ENCODE measurements at regions not wholly inside any gene's neighbourhood (a gene's known extent, or its start where the extent isn't known, plus 50 kb on each side); places are given as distances from the start of the nearest gene placed in this dataset.

DNA sequence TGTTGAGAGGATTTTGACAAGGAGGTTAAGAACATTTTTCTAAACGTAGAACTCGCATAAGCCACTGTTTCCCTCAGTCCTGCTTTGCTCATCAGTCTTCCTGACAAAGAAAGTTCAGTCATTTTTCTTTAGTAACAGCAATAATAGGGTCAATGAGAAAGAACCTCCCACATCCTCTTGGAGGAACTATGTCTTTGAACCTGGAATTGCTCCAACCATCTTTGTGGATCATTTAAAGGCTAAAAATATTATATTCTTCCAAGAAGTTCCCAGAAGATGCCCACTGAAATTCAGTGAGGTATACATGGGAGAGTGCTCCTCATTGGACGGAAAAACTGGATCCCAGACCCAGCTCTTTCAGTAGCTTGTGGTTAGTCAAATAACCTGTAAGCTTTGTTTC lies 282.8 kb upstream of the FAR2 start:
- H2AFZ ChIP-seq (ENCODE audit: low read length): no peak overlapping the region
- no peak overlapping the region for H3K27ac ChIP-seq (ENCODE audit: low read depth, low read length, poor library complexity, severe bottlenecking)
- no peak overlapping the region for H3K4me3 ChIP-seq (ENCODE audit: low read depth, low read length, poor library complexity, severe bottlenecking)
- no peaks in the 10 kb centered on the region for H3K9me3 ChIP-seq (ENCODE audit: low read length)
- no peak overlapping the region for H3K4me2 ChIP-seq (ENCODE audit: low read length)
- H3K4me1 ChIP-seq (ENCODE audit: insufficient read depth, low read length, severe bottlenecking): no peaks in the 10 kb centered on the region
- no peaks in the 10 kb centered on the region for H3K36me3 ChIP-seq (ENCODE audit: insufficient read depth, low read length)
- H3K9me2 ChIP-seq (ENCODE audit: low read depth, low read length): no peaks in the 10 kb centered on the region
- no peak for TF ChIP-seq EZH2 (IDR thresholded peaks at IDR 0.05; ENCODE audit: borderline replicate concordance, low read length)
- TF ChIP-seq, protein P1, sequence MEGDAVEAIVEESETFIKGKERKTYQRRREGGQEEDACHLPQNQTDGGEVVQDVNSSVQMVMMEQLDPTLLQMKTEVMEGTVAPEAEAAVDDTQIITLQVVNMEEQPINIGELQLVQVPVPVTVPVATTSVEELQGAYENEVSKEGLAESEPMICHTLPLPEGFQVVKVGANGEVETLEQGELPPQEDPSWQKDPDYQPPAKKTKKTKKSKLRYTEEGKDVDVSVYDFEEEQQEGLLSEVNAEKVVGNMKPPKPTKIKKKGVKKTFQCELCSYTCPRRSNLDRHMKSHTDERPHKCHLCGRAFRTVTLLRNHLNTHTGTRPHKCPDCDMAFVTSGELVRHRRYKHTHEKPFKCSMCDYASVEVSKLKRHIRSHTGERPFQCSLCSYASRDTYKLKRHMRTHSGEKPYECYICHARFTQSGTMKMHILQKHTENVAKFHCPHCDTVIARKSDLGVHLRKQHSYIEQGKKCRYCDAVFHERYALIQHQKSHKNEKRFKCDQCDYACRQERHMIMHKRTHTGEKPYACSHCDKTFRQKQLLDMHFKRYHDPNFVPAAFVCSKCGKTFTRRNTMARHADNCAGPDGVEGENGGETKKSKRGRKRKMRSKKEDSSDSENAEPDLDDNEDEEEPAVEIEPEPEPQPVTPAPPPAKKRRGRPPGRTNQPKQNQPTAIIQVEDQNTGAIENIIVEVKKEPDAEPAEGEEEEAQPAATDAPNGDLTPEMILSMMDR (IDR thresholded peaks at IDR 0.05; ENCODE audit: low read length): no peak
- H3F3A ChIP-seq (ENCODE audit: insufficient read depth, low read length): no peaks in the 10 kb centered on the region
- no peaks in the 10 kb centered on the region for H3K79me2 ChIP-seq (ENCODE audit: insufficient read depth, low read length)
- no peaks in the 10 kb centered on the region for H4K20me1 ChIP-seq (ENCODE audit: insufficient read depth, low read length)
- no peak overlapping the region for H3K9ac ChIP-seq (ENCODE audit: low read length)
- no peaks in the 10 kb centered on the region for H3K27me3 ChIP-seq (ENCODE audit: insufficient read depth, low read length)

DNA sequence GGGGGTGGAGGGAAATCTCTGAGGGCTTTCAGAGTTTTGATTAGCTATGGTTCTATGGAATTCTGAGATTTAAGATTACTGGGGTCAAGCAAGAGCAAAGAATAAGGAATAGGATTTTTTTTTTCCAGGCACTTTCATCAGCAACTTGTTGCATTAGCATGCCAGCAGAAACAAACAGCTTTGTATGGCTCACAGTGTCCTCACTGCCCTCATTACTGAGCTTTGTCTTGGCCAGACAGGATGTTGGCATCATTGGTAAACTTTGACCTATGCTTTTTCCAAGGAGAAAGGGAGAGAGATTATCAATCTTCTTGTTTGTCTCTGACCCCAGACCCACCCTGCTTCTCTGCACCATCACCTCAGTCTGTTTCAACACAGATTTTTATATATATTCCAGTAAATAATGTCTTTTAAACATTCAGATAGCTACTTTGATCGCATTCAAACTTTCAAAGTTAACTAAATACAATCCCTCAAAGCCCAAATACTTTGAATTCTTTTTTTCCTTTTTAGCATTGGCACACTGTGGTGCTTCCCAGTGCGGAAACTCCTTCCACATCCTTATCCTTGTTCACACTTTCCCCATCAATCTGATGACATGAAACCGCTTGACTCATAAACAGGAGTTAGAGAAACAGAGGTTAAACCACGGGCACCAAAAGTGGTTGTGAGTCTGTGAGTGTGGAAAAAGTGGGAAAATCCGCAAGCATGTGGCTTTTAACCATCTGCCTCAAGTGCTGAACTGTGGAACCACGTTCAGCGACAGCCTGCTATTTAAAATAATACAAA lies 282.2 kb upstream of the FAR2 start:
- Histone ChIP-seq H3K4me2 (ENCODE audit: low read length) (no peak overlapping the region), H3K79me2 (ENCODE audit: insufficient read depth, low read length) (no peaks in the 10 kb centered on the region), H3K4me1 (ENCODE audit: insufficient read depth, low read length, severe bottlenecking) (no peaks in the 10 kb centered on the region), H2AFZ (ENCODE audit: low read length) (no peak overlapping the region), H3K27me3 (ENCODE audit: insufficient read depth, low read length) (no peaks in the 10 kb centered on the region), H3K36me3 (ENCODE audit: insufficient read depth, low read length) (no peaks in the 10 kb centered on the region), H3K4me3 (ENCODE audit: low read depth, low read length, poor library complexity, severe bottlenecking) (no peak overlapping the region), H3K27ac (ENCODE audit: low read depth, low read length, poor library complexity, severe bottlenecking) (no peak overlapping the region), H3K9ac (ENCODE audit: low read length) (no peak overlapping the region), H3F3A (ENCODE audit: insufficient read depth, low read length) (no peaks in the 10 kb centered on the region), H3K9me2 (ENCODE audit: low read depth, low read length) (no peaks in the 10 kb centered on the region), H3K9me3 (ENCODE audit: low read length) (no peaks in the 10 kb centered on the region), H4K20me1 (ENCODE audit: insufficient read depth, low read length) (no peaks in the 10 kb centered on the region)
- TF ChIP-seq, protein P1 (IDR thresholded peaks at IDR 0.05; ENCODE audit: low read length): no peak
- no peak for TF ChIP-seq EZH2 (IDR thresholded peaks at IDR 0.05; ENCODE audit: borderline replicate concordance, low read length)

DNA sequence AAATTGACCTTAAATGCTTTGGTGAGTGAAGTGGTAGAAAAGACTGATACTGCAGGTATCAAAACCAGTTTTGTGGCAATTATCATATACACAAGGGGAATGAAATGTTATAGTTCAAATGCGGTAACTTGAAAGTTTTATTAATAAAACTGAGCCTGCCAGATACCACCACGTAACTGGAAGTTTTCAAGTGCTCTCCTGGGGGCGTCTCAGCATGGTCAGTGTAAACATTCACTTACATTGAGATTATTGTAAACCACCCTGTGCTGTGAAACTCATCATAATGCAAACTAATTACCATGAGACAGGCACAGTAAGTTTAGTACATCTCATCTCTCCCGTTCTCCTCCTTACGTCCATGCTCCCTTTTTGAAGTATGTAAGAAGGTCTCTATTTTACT lies 280.7 kb upstream of the FAR2 start:
- H2AFZ ChIP-seq (ENCODE audit: low read length): no peak overlapping the region
- no peaks in the 10 kb centered on the region for H3K4me1 ChIP-seq (ENCODE audit: insufficient read depth, low read length, severe bottlenecking)
- H3K4me2 ChIP-seq (ENCODE audit: low read length): no peak overlapping the region
- no peaks in the 10 kb centered on the region for H3K79me2 ChIP-seq (ENCODE audit: insufficient read depth, low read length)
- no peak overlapping the region for H3K9ac ChIP-seq (ENCODE audit: low read length)
- H3K9me2 ChIP-seq (ENCODE audit: low read depth, low read length): no peaks in the 10 kb centered on the region
- H3K27me3 ChIP-seq (ENCODE audit: insufficient read depth, low read length): no peaks in the 10 kb centered on the region
- TF ChIP-seq, protein P1 (IDR thresholded peaks at IDR 0.05; ENCODE audit: low read length): no peak
- TF ChIP-seq EZH2 (IDR thresholded peaks at IDR 0.05; ENCODE audit: borderline replicate concordance, low read length): no peak
- H4K20me1 ChIP-seq (ENCODE audit: insufficient read depth, low read length): no peaks in the 10 kb centered on the region
- no peak overlapping the region for H3K4me3 ChIP-seq (ENCODE audit: low read depth, low read length, poor library complexity, severe bottlenecking)
- H3K27ac ChIP-seq (ENCODE audit: low read depth, low read length, poor library complexity, severe bottlenecking): no peak overlapping the region
- no peaks in the 10 kb centered on the region for H3F3A ChIP-seq (ENCODE audit: insufficient read depth, low read length)
- no peaks in the 10 kb centered on the region for H3K9me3 ChIP-seq (ENCODE audit: low read length)
- no peaks in the 10 kb centered on the region for H3K36me3 ChIP-seq (ENCODE audit: insufficient read depth, low read length)
